Cerebellar cortex (tissue), 1 donor: ENCODE measurements at regions not wholly inside any gene's neighbourhood (a gene's known extent, or its start where the extent isn't known, plus 50 kb on each side); places are given as distances from the start of the nearest gene placed in this dataset.

Experiments used
- DNase-seq: peaks from one replicate; pipeline ENCODE4 v3.0.0-alpha.2; 2015; ENCODE audit warnings: low spot score

DNA sequence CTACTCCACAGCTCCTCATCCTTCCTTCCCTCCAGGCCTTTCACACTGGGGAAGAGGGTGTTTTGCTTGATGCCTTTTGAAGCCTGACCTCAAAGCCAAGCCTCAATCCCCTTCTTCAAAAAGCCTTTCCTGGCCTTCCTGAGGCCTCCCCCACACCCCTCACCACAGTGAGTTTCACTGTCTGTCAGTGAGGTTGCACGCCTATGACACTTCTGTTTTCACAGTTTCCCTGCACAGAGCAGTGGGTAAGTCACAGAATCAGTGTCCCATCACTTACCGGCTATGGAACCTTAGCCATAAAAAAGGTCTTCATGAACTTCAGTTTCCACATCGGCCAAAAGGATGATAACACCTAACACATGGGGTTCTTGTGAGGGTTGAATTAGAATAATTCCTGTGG is 371.4 kb downstream of the UQCRFS1 start:
- no peak for DNase-seq

DNA sequence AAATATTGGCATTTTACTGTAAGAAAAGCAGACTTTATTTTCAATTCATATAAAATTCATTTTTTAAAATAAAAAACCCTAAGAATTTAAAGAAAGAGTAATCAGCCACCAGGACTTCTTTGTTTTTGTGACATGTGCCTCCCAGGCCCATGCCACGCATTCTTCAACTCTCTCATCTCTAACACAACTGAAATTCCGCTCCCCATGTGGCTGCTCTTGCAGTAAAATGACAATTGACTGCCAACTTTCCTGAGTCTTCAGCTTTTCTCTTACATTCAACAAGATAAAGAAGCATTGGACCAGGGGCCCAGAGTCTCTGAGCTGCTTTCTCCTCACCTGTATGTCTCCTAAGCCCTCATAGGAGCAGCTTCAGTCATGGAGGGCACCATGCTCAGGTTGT is 372.1 kb downstream of the UQCRFS1 start:
- no peak for DNase-seq

GRCh38 chr19:28839455-28839854 is 373.5 kb downstream of the UQCRFS1 start:
- DNase-seq = no peak

DNA sequence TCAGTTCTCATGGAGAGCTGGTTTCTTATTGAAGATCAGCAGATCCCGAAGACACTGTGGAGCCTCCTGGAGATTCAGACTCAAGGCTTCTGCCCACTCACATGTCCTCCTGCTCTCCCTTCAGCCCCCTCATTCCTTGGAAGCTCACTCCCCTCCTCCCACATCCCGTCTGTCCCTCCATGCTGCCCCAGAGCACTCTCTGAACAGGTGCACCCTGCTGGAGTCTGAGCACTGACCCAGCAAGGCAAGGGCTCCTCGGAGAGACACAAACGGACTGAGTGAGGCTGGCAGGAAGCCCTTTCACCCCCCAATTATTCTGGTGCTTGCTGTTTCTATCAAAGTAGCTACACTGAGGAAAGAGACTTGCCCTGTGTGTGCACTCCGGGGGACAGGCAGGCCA is 374.0 kb downstream of the UQCRFS1 start:
- no peak for DNase-seq

DNA sequence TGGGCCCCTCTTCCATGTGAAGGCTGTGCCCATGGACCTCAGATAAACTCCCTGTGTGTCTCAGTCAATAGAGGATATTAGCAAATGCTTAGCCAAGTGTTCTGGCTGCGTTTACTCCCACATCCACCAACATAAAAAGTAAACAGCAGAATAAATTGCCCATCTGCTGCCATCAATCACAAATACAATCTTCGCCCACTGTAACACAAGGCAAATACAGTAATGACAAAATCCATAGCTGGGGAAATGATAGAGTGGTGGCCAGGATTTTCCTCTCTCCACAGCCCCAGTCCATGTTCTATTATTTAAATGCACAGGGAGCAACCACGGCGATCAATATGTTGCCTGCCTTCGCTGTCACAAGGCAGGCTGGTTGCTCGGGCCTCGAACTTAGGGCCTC is 376.5 kb downstream of the UQCRFS1 start:
- DNase-seq = no peak

- DNase-seq = no peak
Observed at GRCh38 chr19:28834996-28835395, 378.0 kb downstream of the UQCRFS1 start.

DNA sequence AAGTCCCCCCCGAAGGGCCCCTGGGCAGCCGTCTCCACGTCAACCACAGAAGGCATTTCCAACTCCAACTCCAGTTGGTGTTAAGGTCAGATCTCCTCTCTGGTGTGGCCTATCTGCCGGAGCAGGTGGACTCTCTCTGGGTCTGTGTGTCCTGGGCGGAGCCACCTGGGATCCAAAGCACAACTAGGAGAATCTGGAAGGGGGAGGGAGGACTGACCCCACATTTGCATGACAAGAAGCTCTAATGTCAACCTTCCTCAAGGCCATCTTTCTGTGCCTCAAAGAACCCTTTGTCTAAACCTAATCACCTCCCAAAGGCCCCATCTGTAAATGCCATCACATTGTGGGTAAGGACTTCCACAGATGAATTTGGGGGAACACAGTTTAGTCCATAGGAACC is 381.5 kb downstream of the UQCRFS1 start:
- no peak for DNase-seq

- no peak for DNase-seq
Observed at GRCh38 chr19:28829762-28830161, 383.2 kb downstream of the UQCRFS1 start.

- no peak for DNase-seq
Observed at GRCh38 chr19:28829359-28829758, 383.6 kb downstream of the UQCRFS1 start.

DNA sequence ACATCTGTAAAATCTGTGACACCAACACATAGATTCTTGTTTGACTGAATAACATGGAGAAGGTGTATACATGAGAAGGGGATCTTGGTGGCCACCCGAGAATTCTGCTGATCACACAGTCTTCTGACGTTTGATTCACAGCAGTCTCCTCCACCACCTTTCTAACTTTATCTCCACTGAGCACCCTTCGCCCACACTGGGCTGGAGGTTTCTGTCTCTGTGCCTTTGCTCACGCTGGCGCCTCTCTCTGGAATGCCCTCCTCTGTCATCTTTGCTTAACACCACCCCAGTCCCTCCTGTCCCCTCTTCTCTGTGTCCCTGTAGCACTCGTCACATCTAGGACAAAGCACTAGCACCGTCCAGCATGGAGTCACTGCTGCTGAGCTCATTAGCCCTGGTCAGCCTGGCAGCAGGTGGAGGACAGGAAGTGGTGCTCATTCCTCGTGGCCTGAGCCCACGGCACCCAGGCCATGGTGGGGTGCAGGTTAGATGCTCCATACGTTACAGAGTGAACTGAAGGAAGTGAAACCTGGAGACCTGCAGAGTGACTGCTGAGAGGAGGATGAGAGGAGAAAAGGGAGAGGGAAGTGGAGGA is 384.6 kb downstream of the UQCRFS1 start:
- DNase-seq = no peak

- no peak for DNase-seq
Observed at GRCh38 chr19:28827382-28827781, 385.6 kb downstream of the UQCRFS1 start.

DNA sequence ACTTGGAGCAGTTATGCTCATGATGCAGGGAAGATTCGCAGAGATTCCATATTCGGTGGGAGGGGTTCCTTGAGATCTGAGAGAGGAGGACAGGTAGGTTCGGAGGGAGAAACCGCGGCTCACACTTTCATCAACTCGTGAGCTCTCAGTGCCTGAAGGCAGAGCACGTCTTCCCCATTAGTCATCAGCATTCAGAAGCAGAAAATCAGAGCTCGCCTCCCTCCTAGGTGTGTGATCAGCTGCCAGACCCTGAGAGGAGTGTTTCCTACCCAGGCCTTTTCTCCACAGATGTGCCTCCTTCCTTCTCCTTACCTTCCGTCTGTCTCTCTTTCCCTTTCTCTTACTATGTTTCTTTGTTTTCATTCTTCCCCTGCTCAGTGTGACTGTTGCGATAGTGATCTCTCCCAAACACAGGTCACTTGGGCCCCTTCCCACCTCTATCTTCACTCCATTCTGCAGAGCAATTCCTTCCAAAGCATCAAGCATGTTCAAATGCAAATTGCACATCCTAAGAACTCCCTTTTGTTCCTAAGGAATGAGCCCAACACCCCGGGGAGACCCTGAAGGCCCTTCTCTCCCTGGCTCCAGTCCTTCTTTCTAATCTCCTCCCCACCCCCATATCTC is 389.5 kb downstream of the UQCRFS1 start:
- no peak for DNase-seq

DNA sequence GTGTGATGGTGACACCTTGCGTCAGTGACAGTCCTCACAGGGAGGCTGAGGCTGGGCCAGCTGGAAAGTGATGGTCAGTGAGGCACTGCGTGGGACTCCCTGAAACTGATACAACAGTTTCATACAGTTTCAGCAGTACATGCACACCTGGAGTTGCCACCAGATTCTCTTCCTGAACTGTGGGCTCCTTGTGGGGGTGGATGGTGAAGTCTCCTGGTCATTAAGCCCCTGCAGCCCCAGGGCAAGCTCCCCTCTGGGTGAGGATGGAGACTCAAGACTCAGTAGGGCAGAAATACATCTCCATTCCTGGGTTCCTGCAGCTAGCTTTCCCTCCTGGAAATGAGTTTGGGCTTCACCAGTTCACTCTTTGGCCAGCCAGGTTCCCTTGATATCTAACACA is 392.7 kb downstream of the UQCRFS1 start:
- no peak for DNase-seq

- no peak for DNase-seq
Observed at GRCh38 chr19:28815257-28815656, 397.7 kb downstream of the UQCRFS1 start.

GRCh38 chr19:28794301-28794700 is 418.6 kb downstream of the UQCRFS1 start:
- DNase-seq = no peak

- DNase-seq = no peak
Observed at GRCh38 chr19:28793391-28794168, 419.4 kb downstream of the UQCRFS1 start.

DNA sequence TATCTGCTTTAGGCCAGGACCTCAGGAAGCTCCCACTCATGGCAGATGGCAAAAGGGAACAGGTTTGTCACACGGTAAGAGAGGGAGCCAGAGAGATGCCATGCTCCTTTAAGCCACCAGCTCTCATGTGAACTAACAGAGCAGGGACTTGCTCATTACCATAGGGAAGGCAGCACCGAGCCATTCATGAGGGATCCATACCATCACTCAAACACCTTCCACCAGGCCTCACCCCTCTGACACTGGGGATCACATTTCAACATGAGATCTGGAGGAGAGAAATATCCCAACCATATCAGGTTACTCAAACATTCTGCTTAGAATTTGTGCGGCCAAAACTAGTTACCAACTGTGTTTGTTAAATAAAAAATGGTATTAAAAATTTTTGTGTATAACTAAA is 427.0 kb downstream of the UQCRFS1 start:
- no peak for DNase-seq

DNA sequence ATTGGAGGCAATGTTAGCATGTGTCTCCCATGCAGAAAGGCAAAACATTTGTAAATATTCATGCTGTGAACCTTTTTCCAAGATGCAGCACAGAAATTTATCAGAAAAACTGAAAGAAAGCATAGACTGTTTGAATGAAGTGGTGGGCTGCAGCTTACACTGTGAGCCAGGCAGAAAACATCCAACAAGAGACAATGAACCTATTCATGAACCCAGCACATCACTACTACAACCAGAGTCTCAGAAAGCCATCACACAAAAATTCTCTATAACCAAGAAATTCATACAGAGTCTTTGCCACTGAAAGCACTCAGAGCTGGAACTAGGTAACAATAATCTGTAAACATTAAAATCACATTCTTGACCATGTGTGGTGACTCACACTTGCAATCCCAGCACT is 448.9 kb downstream of the UQCRFS1 start:
- DNase-seq = no peak

DNA sequence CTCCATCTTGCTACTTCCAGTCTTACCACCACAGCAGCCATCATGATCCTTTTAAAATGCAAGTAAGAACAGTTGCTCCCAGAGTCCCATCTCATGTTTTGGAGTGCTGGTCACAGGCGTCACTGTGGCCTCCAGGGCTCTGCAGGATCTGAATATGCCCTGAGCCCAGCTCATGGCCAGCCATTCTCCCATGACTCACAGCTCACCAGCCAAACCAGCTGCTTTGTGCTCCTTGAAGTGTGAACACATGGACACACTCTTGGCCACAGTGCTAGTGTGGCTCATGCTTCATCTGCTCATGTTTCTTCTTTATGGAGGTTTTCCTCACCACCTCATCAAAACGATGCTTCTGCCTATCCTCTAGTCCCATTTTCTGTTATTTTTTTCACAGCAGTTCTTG is 466.5 kb downstream of the UQCRFS1 start:
- no peak for DNase-seq

DNA sequence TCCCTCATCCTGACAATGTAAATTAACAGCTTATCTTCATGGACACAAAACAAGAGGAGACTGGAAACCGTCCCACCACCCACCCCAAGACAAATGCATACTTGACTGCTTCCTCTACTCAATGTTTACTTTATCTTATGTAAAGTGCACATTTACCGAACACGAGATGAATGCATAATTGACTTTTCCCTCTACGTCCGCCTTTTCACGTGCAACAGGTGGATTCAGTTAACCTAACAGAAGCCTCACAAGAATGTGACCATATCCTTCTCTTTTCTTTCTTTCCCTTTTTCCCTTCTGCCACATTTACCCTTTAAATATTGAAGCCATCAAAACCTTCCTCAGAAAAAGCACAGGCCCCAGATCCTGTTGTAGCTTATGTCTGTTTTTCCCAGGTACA is 468.0 kb downstream of the UQCRFS1 start:
- no peak for DNase-seq

DNA sequence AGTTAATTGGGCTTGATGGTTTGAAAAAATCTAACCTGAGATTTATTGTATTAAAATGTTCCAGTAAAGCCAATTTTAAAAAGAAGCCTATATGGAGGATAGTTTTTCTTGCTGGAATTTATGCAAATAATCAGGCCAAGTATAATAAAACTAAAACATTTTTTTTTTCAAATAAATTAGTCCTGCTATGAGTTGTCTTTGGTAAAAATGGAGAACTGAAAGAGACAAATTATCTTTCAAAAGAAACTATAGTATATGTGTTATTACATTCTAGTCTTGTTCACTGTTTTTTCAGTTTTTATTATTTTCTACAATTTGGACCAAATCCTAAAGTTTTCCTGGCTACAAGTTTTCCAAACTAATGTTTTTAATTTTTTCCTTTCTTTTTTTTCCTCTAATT is 468.9 kb downstream of the UQCRFS1 start:
- no peak for DNase-seq

DNA sequence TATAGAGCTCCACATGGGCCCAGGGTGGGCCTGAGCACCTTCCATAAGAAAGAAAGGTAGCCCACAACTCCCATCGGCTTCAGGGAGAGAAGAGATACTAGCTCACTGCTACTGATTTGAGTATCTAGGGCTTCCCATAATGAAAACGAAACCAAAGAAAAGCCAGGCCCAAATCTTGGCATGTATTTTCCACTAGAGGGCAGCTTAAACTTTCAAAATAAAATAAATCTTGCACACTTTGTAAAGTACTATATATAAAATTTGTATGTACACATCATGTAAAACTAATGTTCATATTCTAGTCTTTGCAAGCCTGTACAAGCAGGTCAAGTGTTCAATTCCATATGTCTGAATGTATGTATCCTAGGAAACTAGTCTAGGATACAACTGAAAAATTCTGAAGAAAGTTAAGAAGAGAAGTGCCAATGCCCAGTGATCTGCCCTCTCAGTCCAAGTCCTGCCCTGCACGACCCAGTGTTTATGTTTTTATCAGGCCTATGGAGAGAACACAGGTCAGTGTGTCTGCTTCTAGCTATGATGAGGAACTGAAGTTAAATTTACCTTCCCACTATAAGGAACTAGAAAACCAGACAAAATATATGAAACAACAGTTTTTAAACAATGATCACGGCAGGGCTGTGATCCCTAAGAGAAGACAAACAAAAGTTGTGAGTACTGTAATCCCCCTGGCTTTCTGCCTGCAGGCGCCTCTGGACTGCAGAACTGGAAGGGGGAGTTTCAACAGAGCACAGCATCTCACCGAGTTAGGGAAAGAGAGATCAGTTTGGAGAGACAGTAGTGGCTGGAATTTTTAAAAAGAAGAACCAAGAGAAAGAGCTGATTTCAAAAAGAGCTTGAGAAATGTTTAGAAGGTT is 475.7 kb downstream of the UQCRFS1 start:
- DNase-seq = peak; percentile 46

DNA sequence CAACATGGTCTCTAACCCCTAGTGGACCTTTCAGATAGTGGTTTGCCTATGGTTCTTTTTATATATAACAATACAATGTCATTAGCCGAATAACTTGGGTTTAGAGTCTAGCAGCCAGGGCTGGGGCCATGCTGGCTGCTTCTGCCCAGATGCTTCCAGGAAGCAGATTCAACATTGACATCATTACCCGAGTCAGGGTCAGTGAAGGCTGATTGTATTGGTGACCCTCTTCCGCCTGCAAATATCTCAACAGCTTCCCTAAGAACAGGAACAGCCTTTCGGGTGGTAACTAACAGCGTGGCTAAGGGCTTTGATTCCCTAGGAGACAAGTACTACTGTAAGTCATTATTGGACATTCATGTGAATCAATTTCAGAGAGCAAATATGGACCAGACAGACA is 476.4 kb downstream of the UQCRFS1 start:
- DNase-seq = no peak
